ENCODE measurements at regions not wholly inside any gene's neighbourhood (a gene's known extent, or its start where the extent isn't known, plus 50 kb on each side); places are given as distances from the start of the nearest gene placed in this dataset.
"Not testable (repeated sequence)": the region's sequence is repeated elsewhere in the genome, so short reads cannot be mapped to it uniquely, and the experiment has no call there.

DNA sequence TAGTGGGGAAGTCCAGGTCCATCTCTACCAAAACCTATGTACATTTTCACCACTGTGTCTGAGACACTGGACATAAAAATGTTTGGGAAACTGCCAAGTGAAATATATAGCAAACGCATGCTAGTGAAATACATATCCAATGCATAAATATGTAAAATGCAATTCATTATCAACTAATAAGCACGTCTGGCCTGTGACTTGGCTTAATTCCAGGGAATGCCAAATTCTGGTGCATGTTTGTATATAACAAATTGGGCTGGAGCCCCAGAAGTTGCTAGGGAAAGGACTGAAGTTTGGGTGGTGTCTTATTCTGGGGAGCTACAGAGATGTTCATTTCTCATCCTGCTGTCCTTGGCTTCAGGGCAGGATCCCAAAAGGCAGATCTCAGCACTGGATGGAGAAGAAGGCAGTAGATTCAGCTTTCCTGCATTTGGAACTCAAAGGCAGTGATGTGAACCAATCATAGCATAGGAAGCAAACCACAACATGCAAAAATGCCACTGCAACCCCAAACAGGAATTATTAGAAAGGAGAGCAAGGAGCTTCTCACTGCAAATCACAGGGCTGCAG lies 184.3 kb downstream of the HS3ST3A1 start:
- Mint-ChIP-seq H3K36me3 (ENCODE audit: insufficient read depth in 2 of 2) (no peaks in the 10 kb centered on the region), H3K9me3 (peaks cover 0 to 7% of the 10 kb centered on the region in 2 donors), H3K4me3 (no peak overlapping the region), H3K27me3 (ENCODE audit: low read depth) (peaks cover 13% of the 10 kb centered on the region), H3K4me1 (ENCODE audit: low read depth) (no peaks in the 10 kb centered on the region), H3K27ac (no peak overlapping the region)
- no peak for DNase-seq
- ATAC-seq (replicated peaks in 1 of 2) = no peak

DNA sequence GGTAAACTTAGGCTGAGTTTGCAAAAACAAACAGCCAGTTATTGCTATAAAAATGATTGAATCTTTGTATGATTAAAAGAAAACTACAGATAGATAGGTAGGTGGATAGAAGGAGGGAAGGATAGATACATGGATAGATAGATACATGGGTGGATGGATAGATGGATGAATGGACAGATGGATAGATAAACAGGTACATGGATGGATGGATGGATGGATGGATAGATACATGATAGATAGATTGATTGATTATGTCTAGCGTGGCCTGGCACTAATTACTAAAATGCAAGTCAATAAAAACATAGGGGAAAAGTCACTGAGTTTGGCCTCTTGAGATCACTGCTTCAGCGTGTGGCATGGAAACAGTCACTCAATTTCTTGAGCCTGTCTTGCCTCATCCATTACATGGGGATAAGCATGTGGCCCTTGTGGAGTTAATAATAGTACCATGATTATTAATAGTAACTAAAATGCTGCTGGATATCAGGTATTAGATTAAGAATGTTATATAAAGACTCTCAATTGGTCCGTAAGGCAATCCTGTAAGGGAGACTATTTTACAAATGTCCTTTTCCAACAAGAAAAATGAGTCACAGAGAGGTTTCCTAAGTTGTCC lies 184.9 kb downstream of the HS3ST3A1 start:
- no peak for DNase-seq
- no peak overlapping the region for H3K4me3 Mint-ChIP-seq
- H3K27ac Mint-ChIP-seq = no peak overlapping the region
- H3K9me3 Mint-ChIP-seq = peaks cover 0 to 7% of the 10 kb centered on the region in 2 donors
- H3K4me1 Mint-ChIP-seq (ENCODE audit: low read depth) = no peaks in the 10 kb centered on the region
- no peaks in the 10 kb centered on the region for H3K36me3 Mint-ChIP-seq (ENCODE audit: insufficient read depth in 2 of 2)
- no peak for ATAC-seq (replicated peaks in 1 of 2)
- H3K27me3 Mint-ChIP-seq (ENCODE audit: low read depth) = peaks cover 13% of the 10 kb centered on the region

DNA sequence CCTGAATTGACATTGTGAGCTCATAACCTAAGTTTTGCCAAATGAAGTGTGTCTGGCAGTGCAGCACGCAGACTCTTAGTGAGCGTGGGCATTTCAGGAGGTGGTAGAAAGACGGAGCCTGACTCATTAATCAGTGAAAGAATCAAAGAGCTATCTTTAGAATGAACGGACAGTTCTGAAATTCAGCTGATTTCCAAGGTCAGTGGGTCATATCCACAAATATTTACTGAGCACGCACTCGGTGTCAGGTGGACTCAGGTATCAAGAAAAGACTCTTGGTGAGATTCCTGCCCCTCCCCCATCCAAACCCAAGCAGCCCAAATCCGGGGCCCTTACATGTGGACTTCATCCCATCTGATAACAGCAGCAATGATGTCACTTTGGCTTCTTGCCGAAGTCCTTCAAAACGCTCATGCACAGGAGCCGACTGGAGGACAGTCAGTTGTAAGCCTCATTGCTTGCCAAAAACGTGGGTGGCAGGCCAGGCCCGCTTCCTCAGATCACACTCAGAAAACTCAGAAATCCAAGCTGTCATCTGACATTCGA lies 185.8 kb downstream of the HS3ST3A1 start:
- no peak for DNase-seq
- Mint-ChIP-seq H3K4me3 (no peak overlapping the region), H3K27ac (no peak overlapping the region), H3K27me3 (ENCODE audit: low read depth) (peaks cover 13% of the 10 kb centered on the region), H3K36me3 (ENCODE audit: insufficient read depth in 2 of 2) (no peaks in the 10 kb centered on the region), H3K9me3 (peaks cover 0 to 5% of the 10 kb centered on the region in 2 donors), H3K4me1 (ENCODE audit: low read depth) (no peaks in the 10 kb centered on the region)
- ATAC-seq (replicated peaks in 1 of 2) = no peak

DNA sequence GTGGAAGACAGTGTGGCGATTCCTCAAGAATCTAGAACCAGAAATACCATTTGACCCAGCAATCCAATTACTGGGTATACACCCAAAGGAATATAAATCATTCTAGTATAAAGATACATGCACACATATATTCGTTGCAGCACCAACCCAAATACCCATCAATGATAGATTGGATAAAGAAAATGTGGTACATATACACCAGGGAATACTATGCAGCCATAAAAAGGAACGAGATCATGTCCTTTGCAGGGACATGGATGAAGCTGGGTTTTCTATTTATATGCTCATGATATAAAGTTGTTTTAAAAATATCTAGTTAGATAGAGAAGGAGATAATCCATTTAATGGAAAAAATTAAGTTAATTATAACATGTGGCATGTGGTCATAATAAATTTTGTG lies 186.5 kb downstream of the HS3ST3A1 start:
- not testable (repeated sequence) for H3K4me1 Mint-ChIP-seq (ENCODE audit: low read depth); ATAC-seq (replicated peaks in 1 of 2); H3K9me3 Mint-ChIP-seq; H3K27ac Mint-ChIP-seq; H3K4me3 Mint-ChIP-seq; DNase-seq; H3K36me3 Mint-ChIP-seq (ENCODE audit: insufficient read depth in 2 of 2)
- H3K27me3 Mint-ChIP-seq (ENCODE audit: low read depth) = peaks cover 13% of the 10 kb centered on the region

DNA sequence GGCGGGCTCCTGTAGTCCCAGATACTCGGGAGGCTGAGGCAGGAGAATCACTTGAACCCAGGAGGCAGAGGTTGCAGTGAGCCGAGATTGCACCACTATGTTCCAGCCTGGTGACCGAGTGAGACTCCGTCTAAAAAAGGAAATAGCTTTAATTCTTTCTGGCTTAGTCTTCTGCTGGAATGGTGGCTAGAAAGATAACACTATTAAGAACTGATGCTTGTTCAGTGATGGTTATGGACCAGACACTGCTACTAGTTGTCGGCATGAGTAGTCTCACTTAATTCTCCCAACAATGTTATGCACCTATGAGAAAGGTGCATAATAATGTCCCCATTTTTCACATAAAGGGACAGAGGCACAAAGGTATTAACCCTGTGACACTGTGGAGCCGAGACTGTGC lies 188.7 kb downstream of the HS3ST3A1 start:
- DNase-seq (no peak), ATAC-seq (replicated peaks in 1 of 2) (no peak)
- H3K4me3 Mint-ChIP-seq = no peak overlapping the region
- peaks cover 0 to 2% of the 10 kb centered on the region in 2 donors for H3K9me3 Mint-ChIP-seq
- no peaks in the 10 kb centered on the region for H3K36me3 Mint-ChIP-seq (ENCODE audit: insufficient read depth in 2 of 2)
- H3K4me1 Mint-ChIP-seq (ENCODE audit: low read depth) = no peaks in the 10 kb centered on the region
- H3K27me3 Mint-ChIP-seq (ENCODE audit: low read depth) = peaks cover 13% of the 10 kb centered on the region
- H3K27ac Mint-ChIP-seq = no peak overlapping the region

DNA sequence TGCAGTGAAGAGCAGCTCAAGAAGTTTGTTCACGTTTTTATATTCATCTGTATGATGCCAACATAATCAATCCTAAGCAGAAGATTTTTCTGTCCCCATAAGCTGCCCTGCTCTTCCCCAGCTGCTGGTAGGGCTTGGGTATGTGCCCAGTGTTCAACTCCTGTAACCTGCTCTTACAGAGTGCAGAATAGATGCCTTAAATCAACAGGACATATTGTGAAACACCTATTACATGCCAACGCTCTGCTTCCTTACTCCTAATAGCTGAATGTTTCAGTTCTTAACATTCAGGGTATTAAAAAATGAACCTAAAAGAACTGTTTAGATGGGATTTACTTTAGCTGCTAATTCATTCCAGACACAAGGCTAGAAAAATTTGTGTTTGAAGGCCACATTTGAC lies 190.9 kb downstream of the HS3ST3A1 start:
- no peak overlapping the region for H3K27ac Mint-ChIP-seq
- peaks cover 6% of the 10 kb centered on the region for H3K27me3 Mint-ChIP-seq (ENCODE audit: low read depth)
- no peaks in the 10 kb centered on the region for H3K4me1 Mint-ChIP-seq (ENCODE audit: low read depth)
- peaks cover 0 to 2% of the 10 kb centered on the region in 2 donors for H3K9me3 Mint-ChIP-seq
- H3K4me3 Mint-ChIP-seq = no peak overlapping the region
- DNase-seq (no peak), ATAC-seq (replicated peaks in 1 of 2) (no peak)
- no peaks in the 10 kb centered on the region for H3K36me3 Mint-ChIP-seq (ENCODE audit: insufficient read depth in 2 of 2)

DNA sequence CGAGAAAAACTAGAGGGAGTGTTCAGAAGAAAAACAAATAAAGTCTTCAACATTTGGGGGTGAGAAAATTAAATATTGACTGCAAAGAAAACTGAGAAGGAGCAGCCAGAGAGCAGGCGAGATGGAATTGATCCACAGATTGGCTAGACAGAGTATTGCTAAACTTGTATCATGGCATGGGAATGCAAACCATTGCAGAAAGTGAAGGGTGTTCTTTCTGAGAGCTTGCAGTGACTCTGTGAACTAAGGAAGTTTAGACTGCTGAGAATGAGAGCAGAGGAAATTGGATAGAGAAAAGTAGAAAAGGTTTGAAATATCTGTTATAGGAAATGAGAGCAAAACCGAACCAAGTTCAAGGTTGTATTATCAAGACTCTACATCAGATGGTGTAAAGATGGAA lies 191.5 kb downstream of the HS3ST3A1 start:
- DNase-seq (no peak), ATAC-seq (replicated peaks in 1 of 2) (no peak)
- no peaks in the 10 kb centered on the region for H3K36me3 Mint-ChIP-seq (ENCODE audit: insufficient read depth in 2 of 2)
- no peaks in the 10 kb centered on the region for H3K4me1 Mint-ChIP-seq (ENCODE audit: low read depth)
- no peak overlapping the region for H3K27ac Mint-ChIP-seq
- H3K4me3 Mint-ChIP-seq = no peak overlapping the region
- H3K27me3 Mint-ChIP-seq (ENCODE audit: low read depth) = peaks cover 2% of the 10 kb centered on the region
- peaks cover 0 to 2% of the 10 kb centered on the region in 2 donors for H3K9me3 Mint-ChIP-seq

DNA sequence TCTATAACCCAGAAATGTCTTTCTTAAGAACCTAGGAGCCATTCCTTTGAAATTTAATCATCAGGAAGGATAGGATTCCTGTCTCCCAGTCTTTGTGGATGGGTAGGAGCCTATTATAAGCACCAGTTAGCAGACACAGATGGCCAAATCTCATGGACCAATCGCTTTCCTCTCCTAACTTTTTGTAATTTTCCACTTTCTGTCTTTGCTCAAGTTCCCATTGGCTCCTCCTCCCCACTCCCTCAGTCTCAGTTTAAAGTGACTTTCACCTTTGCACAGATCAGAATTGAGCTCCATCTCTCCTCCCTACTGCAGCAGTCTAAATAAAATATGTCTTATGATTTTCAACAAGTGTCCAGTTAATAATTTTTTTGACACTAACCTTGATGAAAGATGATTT lies 192.3 kb downstream of the HS3ST3A1 start:
- H3K27me3 Mint-ChIP-seq (ENCODE audit: low read depth) = peaks cover under 1% of the 10 kb centered on the region

DNA sequence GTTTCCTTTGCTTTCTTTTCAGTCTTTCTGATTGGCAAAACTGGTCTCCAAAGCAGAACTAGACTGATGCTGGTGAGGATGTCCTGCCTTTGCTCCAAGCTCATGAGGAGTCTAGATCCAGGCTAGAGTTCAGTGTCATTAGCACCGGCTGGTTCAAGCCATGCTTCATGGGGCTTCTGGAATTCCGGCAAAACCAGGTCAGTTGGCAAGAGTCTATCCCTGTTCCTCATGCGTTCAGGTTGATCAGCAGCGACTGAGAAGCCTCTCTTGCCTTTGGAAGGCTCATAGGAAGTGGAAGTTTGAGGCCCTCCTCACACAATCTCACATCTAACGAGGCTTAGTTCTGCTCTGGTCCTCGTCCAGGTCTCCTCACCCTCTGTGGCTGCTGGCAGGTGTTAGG lies 194.3 kb downstream of the HS3ST3A1 start:
- no peaks in the 10 kb centered on the region for H3K36me3 Mint-ChIP-seq (ENCODE audit: insufficient read depth in 2 of 2)
- no peak for ATAC-seq (replicated peaks in 1 of 2)
- no peak overlapping the region for H3K4me3 Mint-ChIP-seq
- no peak overlapping the region for H3K27ac Mint-ChIP-seq
- no peak for DNase-seq
- peaks cover 7% of the 10 kb centered on the region for H3K27me3 Mint-ChIP-seq (ENCODE audit: low read depth)
- H3K4me1 Mint-ChIP-seq (ENCODE audit: low read depth) = no peaks in the 10 kb centered on the region
- H3K9me3 Mint-ChIP-seq = no peaks in the 10 kb centered on the region

More for the DNA sequence above, 192.3 kb downstream of the HS3ST3A1 start:
- Mint-ChIP-seq H3K4me1 (ENCODE audit: low read depth) (no peaks in the 10 kb centered on the region), H3K36me3 (ENCODE audit: insufficient read depth in 2 of 2) (no peaks in the 10 kb centered on the region), H3K27ac (no peak overlapping the region), H3K4me3 (no peak overlapping the region), H3K9me3 (peaks cover 0 to 2% of the 10 kb centered on the region in 2 donors)
- ATAC-seq (replicated peaks in 1 of 2) = no peak
- no peak for DNase-seq

DNA sequence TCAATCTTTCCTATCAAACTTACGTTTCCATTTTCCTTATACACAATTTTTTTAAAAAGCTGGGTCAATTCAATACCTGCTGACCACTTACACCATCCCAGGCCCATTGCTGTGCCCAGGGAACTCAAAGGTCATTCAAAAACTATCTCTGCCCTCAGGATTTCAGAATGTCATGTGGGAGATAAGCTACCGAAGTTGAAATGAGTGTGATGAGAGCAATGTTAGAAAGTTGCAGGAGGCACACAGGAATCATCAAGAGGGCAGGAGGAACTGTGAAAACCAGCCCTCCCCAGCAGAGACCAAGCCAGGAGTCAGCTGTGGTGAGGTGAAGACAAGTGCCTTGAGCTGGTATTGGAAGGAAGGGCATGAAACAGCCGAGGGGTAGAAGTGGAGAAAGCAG lies 195.9 kb downstream of the HS3ST3A1 start:
- no peaks in the 10 kb centered on the region for H3K9me3 Mint-ChIP-seq
- ATAC-seq (replicated peaks in 1 of 2) (no peak), DNase-seq (no peak)
- no peaks in the 10 kb centered on the region for H3K36me3 Mint-ChIP-seq (ENCODE audit: insufficient read depth in 2 of 2)
- H3K27me3 Mint-ChIP-seq (ENCODE audit: low read depth) = peaks cover 7% of the 10 kb centered on the region
- H3K4me3 Mint-ChIP-seq = no peak overlapping the region
- no peak overlapping the region for H3K27ac Mint-ChIP-seq
- no peaks in the 10 kb centered on the region for H3K4me1 Mint-ChIP-seq (ENCODE audit: low read depth)

DNA sequence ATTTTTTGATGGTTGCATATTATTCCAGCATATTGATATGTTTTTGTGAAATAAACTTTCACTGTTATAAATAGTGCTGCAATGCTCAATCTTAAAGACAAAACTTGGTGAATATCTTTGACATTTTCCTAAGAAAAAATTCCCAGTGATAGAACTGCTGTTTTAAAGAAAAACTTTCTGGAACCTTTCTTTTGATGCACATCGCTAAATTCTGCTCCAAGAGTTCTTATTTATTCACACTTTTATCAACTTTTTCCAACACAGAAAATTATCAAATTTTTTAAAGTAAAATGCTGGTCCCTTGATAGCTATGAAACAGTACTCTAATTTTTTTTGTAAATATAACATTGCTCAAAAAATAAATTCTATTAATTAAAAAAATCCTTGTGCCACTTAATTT lies 196.6 kb downstream of the HS3ST3A1 start:
- no peaks in the 10 kb centered on the region for H3K9me3 Mint-ChIP-seq
- ATAC-seq (replicated peaks in 1 of 2) = no peak
- H3K4me3 Mint-ChIP-seq = no peak overlapping the region
- no peaks in the 10 kb centered on the region for H3K4me1 Mint-ChIP-seq (ENCODE audit: low read depth)
- no peaks in the 10 kb centered on the region for H3K36me3 Mint-ChIP-seq (ENCODE audit: insufficient read depth in 2 of 2)
- no peak overlapping the region for H3K27ac Mint-ChIP-seq
- H3K27me3 Mint-ChIP-seq (ENCODE audit: low read depth) = peaks cover 7% of the 10 kb centered on the region
- no peak for DNase-seq

DNA sequence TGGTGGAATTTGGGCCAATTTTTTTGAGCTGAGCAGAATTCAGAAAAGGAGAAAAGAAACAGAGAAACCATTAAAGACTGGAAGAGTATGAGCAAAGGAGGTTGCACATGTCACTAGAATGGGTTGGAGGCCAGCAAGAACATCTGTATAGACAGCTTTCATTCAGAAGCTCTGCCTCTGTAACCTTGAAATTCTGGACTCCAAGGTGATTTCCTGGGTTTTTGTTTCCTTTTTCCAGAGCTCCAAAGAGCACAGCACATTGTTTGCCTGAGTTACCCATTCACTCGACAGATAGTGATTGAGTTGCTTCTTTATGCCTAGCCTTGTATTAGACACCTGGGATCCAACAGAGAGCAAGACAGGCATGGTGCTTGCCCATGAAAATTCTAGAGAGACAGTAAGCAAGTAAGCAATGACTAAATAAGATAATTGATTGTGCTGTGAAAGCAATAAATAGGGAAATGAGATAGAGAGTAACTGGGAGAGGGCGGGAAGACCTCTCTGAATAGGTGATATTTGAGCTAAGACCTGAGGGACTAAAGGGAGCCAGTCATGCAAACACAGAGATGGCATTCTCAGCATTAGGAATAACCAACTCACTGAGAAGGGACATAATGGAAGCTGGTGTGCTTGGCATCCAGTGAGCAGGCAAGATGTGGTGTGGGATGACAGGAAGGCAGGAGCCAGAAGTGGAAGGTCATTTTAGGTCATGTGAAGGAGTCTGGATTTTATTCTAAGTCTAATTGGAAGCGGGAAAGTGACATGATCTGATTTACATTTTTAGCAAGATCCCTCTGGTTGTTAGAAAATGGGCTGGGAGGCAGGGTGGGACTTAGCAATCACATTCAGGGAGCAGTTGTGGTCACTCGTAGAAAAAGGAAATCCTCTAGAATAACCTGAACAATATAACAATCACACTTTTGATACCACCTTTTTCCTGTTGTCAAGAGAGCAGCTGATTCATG lies 197.5 kb downstream of the HS3ST3A1 start:
- no peak overlapping the region for H3K27ac Mint-ChIP-seq
- ATAC-seq (replicated peaks in 1 of 2) (no peak), DNase-seq (no peak)
- peaks cover 7% of the 10 kb centered on the region for H3K27me3 Mint-ChIP-seq (ENCODE audit: low read depth)
- H3K9me3 Mint-ChIP-seq = no peaks in the 10 kb centered on the region
- H3K4me1 Mint-ChIP-seq (ENCODE audit: low read depth) = no peaks in the 10 kb centered on the region
- no peaks in the 10 kb centered on the region for H3K36me3 Mint-ChIP-seq (ENCODE audit: insufficient read depth in 2 of 2)
- no peak overlapping the region for H3K4me3 Mint-ChIP-seq

DNA sequence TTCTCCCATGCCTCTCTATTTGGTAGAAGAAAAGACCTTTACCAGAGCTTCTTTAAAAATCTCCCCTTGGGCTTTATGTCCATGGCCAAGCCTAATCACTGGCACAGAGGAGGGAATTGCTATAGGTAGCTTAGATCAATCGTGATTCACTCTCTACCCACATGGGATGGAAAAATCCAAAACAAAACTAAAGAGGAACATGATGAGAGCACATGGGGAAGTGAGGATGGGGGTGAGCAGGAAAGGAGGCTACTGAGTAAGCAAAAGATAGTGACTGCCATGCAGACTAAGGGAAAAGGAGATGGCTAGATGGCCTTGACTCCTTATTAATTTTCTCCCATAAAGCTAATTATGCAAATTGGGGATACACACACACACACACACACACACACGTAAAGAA lies 201.2 kb downstream of the HS3ST3A1 start:
- no peaks in the 10 kb centered on the region for H3K9me3 Mint-ChIP-seq
- ATAC-seq (replicated peaks in 1 of 2) = no peak
- no peak overlapping the region for H3K27ac Mint-ChIP-seq
- H3K36me3 Mint-ChIP-seq (ENCODE audit: insufficient read depth in 2 of 2) = no peaks in the 10 kb centered on the region
- no peak overlapping the region for H3K4me3 Mint-ChIP-seq
- H3K4me1 Mint-ChIP-seq (ENCODE audit: low read depth) = no peaks in the 10 kb centered on the region
- DNase-seq = no peak
- H3K27me3 Mint-ChIP-seq (ENCODE audit: low read depth) = peaks cover 7% of the 10 kb centered on the region

All from activated T-cell treated with anti-CD3 and anti-CD28 coated beads, Interleukin-2, amount 50 U/mL, for 72 hours (primary cell).